ENCODE measurements at regions not wholly inside any gene's neighbourhood (a gene's known extent, or its start where the extent isn't known, plus 50 kb on each side); places are given as distances from the start of the nearest gene placed in this dataset.

GRCh38 chr12:125286005-125286727, 220.9 kb downstream of the AACS start:
- H3K27me3 Mint-ChIP-seq (ENCODE audit: insufficient read depth): no peaks in the 10 kb centered on the region
- no peak for DNase-seq (ENCODE audit: low spot score)
- no peaks in the 10 kb centered on the region for H3K36me3 Mint-ChIP-seq (ENCODE audit: low read depth)
- no peak overlapping the region for H3K27ac Mint-ChIP-seq
- H3K4me3 Mint-ChIP-seq: no peak overlapping the region
- H3K4me1 Mint-ChIP-seq (ENCODE audit: low read depth): peaks cover 10% of the 10 kb centered on the region
- intact Hi-C loops (cut with micrococcal nuclease): no loop called here
- H3K9me3 Mint-ChIP-seq: no peaks in the 10 kb centered on the region

DNA sequence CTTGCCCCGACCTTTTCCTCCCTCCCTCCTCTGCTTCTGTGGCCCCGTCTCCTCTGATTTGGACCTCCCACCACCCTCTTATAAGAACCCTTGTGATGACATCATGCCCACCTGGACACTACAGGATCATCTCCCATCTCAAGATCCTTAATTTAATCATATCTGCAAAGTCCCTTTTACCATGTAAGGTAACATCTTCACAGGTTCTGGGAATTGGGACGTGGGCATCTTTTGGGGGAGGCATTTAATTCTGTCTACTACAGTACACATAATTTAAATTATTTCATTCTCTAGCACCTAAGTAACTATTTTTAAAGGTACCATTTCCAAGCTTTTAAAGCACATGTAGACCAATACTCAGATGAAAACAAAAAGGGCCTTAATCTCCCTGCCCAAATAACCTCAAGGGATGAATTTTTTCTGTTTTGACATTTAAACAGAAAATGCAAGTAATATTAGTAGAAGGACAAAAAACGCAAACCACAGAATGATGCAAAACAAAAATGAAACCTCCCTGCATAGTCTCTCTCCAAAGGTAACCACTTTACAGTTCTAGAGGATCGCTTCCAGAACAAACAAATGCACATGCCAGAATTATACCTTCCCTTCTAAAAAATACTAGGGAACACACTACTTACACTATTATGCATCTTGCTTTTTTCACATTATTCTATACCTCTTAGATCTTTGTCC, 222.1 kb downstream of the AACS start:
- intact Hi-C loops (cut with micrococcal nuclease): no loop called here
- no peak for DNase-seq (ENCODE audit: low spot score)
- Mint-ChIP-seq H3K4me1 (ENCODE audit: low read depth) (peaks cover 10% of the 10 kb centered on the region), H3K9me3 (no peaks in the 10 kb centered on the region), H3K27me3 (ENCODE audit: insufficient read depth) (no peaks in the 10 kb centered on the region), H3K27ac (no peak overlapping the region), H3K36me3 (ENCODE audit: low read depth) (no peaks in the 10 kb centered on the region), H3K4me3 (no peak overlapping the region)

DNA sequence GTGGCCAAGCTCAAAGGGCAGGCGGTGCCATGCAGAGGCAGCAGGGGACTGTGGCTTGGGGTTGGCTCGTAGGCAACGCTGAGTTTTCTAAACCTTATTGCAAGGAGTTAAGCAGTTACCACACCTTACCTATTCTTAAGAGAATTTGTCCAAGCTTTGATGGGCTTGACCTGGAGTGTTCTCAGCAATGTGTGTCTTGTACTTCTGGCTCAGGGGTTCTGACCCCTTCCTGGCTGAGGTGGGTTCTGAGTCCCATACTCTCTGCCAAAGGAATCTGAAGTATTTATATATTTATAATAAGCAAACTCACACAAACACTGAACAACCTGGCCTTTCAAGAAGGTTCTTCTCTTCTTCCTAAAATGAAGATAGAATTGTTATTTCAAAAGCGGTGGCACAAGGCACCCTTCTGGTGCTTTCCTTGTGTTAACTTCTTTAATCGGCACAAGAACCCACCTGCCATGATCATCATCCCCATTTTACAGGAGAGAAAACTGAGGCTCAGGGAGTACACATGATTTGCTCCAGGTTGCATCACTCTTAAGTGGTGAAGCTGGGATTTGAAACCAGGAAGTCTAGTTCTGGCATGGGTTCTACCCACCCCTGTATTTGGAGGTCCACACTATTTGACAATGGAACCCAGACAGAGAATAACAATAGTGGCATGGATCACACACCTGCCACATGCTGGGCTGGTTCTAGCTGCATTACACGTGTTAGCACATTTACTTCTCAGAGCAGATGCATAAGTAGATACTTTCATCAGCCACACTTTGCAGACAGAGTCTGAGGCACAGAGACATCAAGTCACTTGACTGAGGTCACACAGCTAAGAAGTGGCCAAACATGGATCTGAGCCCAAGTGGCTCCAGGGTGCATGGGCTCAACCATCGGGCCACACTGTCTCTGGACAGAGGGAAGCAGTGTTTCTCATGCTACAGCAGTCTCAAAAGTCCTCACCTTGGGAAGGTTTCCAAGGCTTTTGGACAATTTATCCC, 224.0 kb downstream of the AACS start:
- intact Hi-C loops (cut with micrococcal nuclease): no loop called here
- Mint-ChIP-seq H3K27ac (no peak overlapping the region), H3K4me3 (no peak overlapping the region), H3K9me3 (no peaks in the 10 kb centered on the region), H3K27me3 (ENCODE audit: insufficient read depth) (no peaks in the 10 kb centered on the region), H3K36me3 (ENCODE audit: low read depth) (no peaks in the 10 kb centered on the region), H3K4me1 (ENCODE audit: low read depth) (peaks cover 10% of the 10 kb centered on the region)
- DNase-seq (ENCODE audit: low spot score): no peak

DNA sequence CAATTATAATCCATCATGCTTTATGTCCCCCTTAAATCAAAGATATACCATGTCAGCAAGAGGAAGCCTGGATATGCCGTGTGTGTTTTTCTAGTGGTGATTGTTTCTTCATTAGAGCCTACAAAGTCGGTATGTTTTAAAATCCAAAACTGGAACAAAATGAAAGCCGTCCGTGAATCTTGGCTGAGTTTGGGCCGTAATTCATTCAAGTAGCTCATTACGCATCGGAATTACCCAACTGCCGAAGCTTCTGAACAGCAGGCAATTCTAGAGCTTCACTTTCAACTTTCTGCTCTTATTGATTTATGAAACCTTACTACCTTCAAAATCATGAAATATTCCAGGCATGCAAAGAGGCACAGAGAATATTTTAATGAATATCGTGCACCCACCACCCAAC, 224.7 kb downstream of the AACS start:
- Mint-ChIP-seq H3K27me3 (ENCODE audit: insufficient read depth) (no peaks in the 10 kb centered on the region), H3K36me3 (ENCODE audit: low read depth) (no peaks in the 10 kb centered on the region), H3K27ac (no peak overlapping the region), H3K4me3 (no peak overlapping the region), H3K9me3 (no peaks in the 10 kb centered on the region), H3K4me1 (ENCODE audit: low read depth) (peaks cover 10% of the 10 kb centered on the region)
- DNase-seq (ENCODE audit: low spot score): no peak
- intact Hi-C loops (cut with micrococcal nuclease): no loop called here

- no peaks in the 10 kb centered on the region for H3K9me3 Mint-ChIP-seq
- peaks cover 1% of the 10 kb centered on the region for H3K4me1 Mint-ChIP-seq (ENCODE audit: low read depth)
- no peaks in the 10 kb centered on the region for H3K36me3 Mint-ChIP-seq (ENCODE audit: low read depth)
- H3K4me3 Mint-ChIP-seq: no peak overlapping the region
- DNase-seq (ENCODE audit: low spot score): no peak
- H3K27ac Mint-ChIP-seq: no peak overlapping the region
- H3K27me3 Mint-ChIP-seq (ENCODE audit: insufficient read depth): no peaks in the 10 kb centered on the region
- intact Hi-C loops (cut with micrococcal nuclease): no loop called here
Measured at GRCh38 chr12:125292700-125293099, 227.5 kb downstream of the AACS start.

GRCh38 chr12:125295550-125295949, 230.3 kb downstream of the AACS start:
- H3K27me3 Mint-ChIP-seq (ENCODE audit: insufficient read depth): no peaks in the 10 kb centered on the region
- no peaks in the 10 kb centered on the region for H3K4me1 Mint-ChIP-seq (ENCODE audit: low read depth)
- no peaks in the 10 kb centered on the region for H3K9me3 Mint-ChIP-seq
- intact Hi-C loops (cut with micrococcal nuclease): no loop called here
- DNase-seq (ENCODE audit: low spot score): no peak
- no peaks in the 10 kb centered on the region for H3K36me3 Mint-ChIP-seq (ENCODE audit: low read depth)
- no peak overlapping the region for H3K27ac Mint-ChIP-seq
- H3K4me3 Mint-ChIP-seq: no peak overlapping the region

DNA sequence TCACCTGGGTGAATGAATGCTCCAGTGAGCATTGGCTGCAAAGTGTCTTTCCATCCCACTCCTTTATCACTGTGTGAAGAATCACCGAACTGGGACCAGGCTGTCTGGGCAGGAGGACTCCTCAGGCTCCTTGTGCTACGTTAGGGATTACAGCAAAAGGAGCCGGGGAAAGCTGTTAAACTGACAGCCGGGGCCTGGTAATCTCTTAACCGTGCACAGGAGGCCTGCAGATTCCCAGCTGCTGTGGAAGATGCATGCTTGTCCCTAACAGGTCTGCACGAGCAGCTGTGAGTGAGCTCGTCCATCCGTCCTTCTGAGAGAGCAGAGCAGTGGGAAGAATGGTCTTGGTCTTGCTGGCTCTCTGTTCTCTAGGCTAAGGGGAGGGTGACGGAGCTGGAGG, 231.5 kb downstream of the AACS start:
- intact Hi-C loops (cut with micrococcal nuclease): no loop called here
- Mint-ChIP-seq H3K27ac (no peak overlapping the region), H3K36me3 (ENCODE audit: low read depth) (no peaks in the 10 kb centered on the region), H3K9me3 (no peaks in the 10 kb centered on the region), H3K4me1 (ENCODE audit: low read depth) (no peaks in the 10 kb centered on the region), H3K4me3 (no peak overlapping the region), H3K27me3 (ENCODE audit: insufficient read depth) (no peaks in the 10 kb centered on the region)
- DNase-seq (ENCODE audit: low spot score): no peak

GRCh38 chr12:125299840-125300239, 234.6 kb downstream of the AACS start:
- H3K27me3 Mint-ChIP-seq (ENCODE audit: insufficient read depth): no peaks in the 10 kb centered on the region
- no peaks in the 10 kb centered on the region for H3K4me1 Mint-ChIP-seq (ENCODE audit: low read depth)
- H3K4me3 Mint-ChIP-seq: no peak overlapping the region
- H3K36me3 Mint-ChIP-seq (ENCODE audit: low read depth): no peaks in the 10 kb centered on the region
- H3K9me3 Mint-ChIP-seq: no peaks in the 10 kb centered on the region
- DNase-seq (ENCODE audit: low spot score): no peak
- H3K27ac Mint-ChIP-seq: no peak overlapping the region
- intact Hi-C loops (cut with micrococcal nuclease): no loop called here

GRCh38 chr12:125300249-125300648, 235.0 kb downstream of the AACS start:
- no peaks in the 10 kb centered on the region for H3K9me3 Mint-ChIP-seq
- DNase-seq (ENCODE audit: low spot score): no peak
- H3K4me3 Mint-ChIP-seq: no peak overlapping the region
- no peaks in the 10 kb centered on the region for H3K4me1 Mint-ChIP-seq (ENCODE audit: low read depth)
- intact Hi-C loops (cut with micrococcal nuclease): no loop called here
- no peaks in the 10 kb centered on the region for H3K27me3 Mint-ChIP-seq (ENCODE audit: insufficient read depth)
- no peaks in the 10 kb centered on the region for H3K36me3 Mint-ChIP-seq (ENCODE audit: low read depth)
- no peak overlapping the region for H3K27ac Mint-ChIP-seq

GRCh38 chr12:125303337-125303736, 238.1 kb downstream of the AACS start:
- Mint-ChIP-seq H3K27me3 (ENCODE audit: insufficient read depth) (peaks cover 3% of the 10 kb centered on the region), H3K27ac (no peak overlapping the region), H3K4me1 (ENCODE audit: low read depth) (no peaks in the 10 kb centered on the region), H3K36me3 (ENCODE audit: low read depth) (no peaks in the 10 kb centered on the region), H3K9me3 (no peaks in the 10 kb centered on the region), H3K4me3 (no peak overlapping the region)
- DNase-seq (ENCODE audit: low spot score): no peak
- intact Hi-C loops (cut with micrococcal nuclease): no loop called here

- Mint-ChIP-seq H3K36me3 (ENCODE audit: low read depth) (no peaks in the 10 kb centered on the region), H3K27me3 (ENCODE audit: insufficient read depth) (peaks cover 3% of the 10 kb centered on the region)
- no peak for DNase-seq (ENCODE audit: low spot score)
Measured at GRCh38 chr12:125304029-125304428, 238.8 kb downstream of the AACS start.

GRCh38 chr12:125305231-125305630, 240.0 kb downstream of the AACS start:
- Mint-ChIP-seq H3K9me3 (no peaks in the 10 kb centered on the region), H3K27me3 (ENCODE audit: insufficient read depth) (peaks cover 3% of the 10 kb centered on the region), H3K4me1 (ENCODE audit: low read depth) (no peaks in the 10 kb centered on the region), H3K4me3 (no peak overlapping the region), H3K36me3 (ENCODE audit: low read depth) (no peaks in the 10 kb centered on the region), H3K27ac (no peak overlapping the region)
- intact Hi-C loops (cut with micrococcal nuclease): no loop called here
- DNase-seq (ENCODE audit: low spot score): no peak

More at GRCh38 chr12:125304029-125304428, 238.8 kb downstream of the AACS start:
- intact Hi-C loops (cut with micrococcal nuclease): no loop called here
- no peaks in the 10 kb centered on the region for H3K4me1 Mint-ChIP-seq (ENCODE audit: low read depth)
- H3K4me3 Mint-ChIP-seq: no peak overlapping the region
- H3K9me3 Mint-ChIP-seq: no peaks in the 10 kb centered on the region
- H3K27ac Mint-ChIP-seq: no peak overlapping the region

DNA sequence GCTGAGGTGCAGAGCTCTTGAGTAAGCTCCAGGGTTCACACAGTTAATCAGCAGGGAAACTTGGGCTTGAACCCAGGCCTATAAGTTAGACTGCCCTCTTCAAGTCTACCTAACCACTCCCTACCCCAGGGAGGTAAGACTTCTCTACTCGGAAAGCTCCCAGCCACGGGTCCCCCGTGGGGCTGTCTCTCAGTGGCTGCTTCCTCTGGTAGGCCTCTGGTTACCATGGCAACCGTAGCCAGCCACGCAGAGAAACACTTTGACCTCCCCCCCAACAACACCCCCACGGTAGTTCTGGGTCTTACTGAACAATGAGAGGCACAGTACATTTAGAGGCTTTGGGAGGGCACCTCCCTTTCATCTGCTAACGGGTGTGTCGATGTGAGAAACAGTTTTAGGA, 245.2 kb downstream of the AACS start:
- H3K9me3 Mint-ChIP-seq: no peaks in the 10 kb centered on the region
- H3K4me1 Mint-ChIP-seq (ENCODE audit: low read depth): no peaks in the 10 kb centered on the region
- H3K4me3 Mint-ChIP-seq: no peak overlapping the region
- H3K27ac Mint-ChIP-seq: no peak overlapping the region
- no peaks in the 10 kb centered on the region for H3K36me3 Mint-ChIP-seq (ENCODE audit: low read depth)
- peaks cover 5% of the 10 kb centered on the region for H3K27me3 Mint-ChIP-seq (ENCODE audit: insufficient read depth)
- no peak for DNase-seq (ENCODE audit: low spot score)
- intact Hi-C loops (cut with micrococcal nuclease): no loop called here
